ENCODE measurements at regions not wholly inside any gene's neighbourhood (a gene's known extent, or its start where the extent isn't known, plus 50 kb on each side); places are given as distances from the start of the nearest gene placed in this dataset.
"Not testable (repeated sequence)": the region's sequence is repeated elsewhere in the genome, so short reads cannot be mapped to it uniquely, and the experiment has no call there.

DNA sequence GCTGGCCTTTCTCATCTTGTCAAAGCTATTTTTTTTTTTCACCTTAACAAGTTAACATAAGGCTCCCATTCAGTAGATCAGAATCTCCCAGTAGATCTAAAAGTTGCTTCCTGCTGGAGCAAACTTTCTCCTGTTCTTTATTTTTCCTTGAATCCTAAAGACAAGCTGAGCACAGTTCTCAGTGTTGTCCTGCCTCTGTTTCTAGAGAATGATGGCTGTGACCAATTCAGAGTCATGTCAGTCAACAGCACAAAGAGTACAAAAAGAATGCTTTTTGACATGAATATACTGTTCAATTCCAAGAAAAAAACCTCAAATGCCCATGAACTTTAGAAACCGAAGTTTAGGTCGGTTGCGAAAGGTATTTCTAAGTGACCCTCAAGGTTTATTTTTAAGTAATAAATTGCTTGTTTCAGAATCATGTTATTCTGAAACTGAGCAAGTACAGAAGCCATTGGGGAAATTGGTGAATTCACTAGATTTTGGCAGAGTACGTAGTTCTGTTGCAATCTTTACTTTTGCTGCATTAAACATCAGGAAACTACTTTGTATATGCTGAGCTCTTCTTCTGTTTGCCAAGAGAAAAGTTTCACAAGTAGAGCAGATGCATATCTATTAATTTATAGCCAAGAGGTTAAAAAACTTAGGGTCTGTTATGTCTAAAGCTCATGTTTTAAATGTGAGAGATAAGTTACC, 161.7 kb upstream of the RPS23 start:
- H3K27me3 ChIP-seq, result no peaks in the 10 kb centered on the region
- peaks cover 0 to 2% (median 0%) of the 10 kb centered on the region in 4 donors for H3K4me1 ChIP-seq
- no peak overlapping the region for H3K27ac ChIP-seq
- H3K4me3 ChIP-seq, result no peak overlapping the region
- no peak for DNase-seq
- H3K36me3 ChIP-seq, result no peaks in the 10 kb centered on the region
- H3K9me3 ChIP-seq, result no peaks in the 10 kb centered on the region
- intact Hi-C loops (cut with DNase I; ENCODE audit: low total_unique reads), result no loop called here
- TF ChIP-seq, protein P1, sequence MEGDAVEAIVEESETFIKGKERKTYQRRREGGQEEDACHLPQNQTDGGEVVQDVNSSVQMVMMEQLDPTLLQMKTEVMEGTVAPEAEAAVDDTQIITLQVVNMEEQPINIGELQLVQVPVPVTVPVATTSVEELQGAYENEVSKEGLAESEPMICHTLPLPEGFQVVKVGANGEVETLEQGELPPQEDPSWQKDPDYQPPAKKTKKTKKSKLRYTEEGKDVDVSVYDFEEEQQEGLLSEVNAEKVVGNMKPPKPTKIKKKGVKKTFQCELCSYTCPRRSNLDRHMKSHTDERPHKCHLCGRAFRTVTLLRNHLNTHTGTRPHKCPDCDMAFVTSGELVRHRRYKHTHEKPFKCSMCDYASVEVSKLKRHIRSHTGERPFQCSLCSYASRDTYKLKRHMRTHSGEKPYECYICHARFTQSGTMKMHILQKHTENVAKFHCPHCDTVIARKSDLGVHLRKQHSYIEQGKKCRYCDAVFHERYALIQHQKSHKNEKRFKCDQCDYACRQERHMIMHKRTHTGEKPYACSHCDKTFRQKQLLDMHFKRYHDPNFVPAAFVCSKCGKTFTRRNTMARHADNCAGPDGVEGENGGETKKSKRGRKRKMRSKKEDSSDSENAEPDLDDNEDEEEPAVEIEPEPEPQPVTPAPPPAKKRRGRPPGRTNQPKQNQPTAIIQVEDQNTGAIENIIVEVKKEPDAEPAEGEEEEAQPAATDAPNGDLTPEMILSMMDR (IDR thresholded peaks at IDR 0.05), result no peak

DNA sequence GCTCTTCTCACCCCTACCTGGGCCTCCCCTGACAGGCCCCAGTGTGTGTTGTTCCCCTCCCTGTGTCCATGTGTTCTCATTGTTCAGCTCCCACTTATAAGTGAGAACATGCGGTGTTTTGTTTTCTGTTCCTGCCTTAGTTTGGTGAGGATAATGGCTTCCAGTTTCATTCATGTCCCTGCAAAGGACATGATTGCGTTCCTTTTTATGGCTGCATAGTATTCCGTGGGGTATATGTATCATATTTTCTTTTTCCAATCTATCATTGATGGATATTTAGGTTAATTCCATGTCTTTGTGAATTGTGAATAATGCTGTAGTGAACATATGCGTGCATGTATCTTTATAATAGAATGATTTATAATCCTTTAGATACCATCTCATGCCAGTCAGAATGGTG, 159.4 kb upstream of the RPS23 start:
- H3K27me3 ChIP-seq; H3K4me1 ChIP-seq; DNase-seq; H3K9me3 ChIP-seq; H3K36me3 ChIP-seq; intact Hi-C loops (cut with DNase I; ENCODE audit: low total_unique reads); H3K27ac ChIP-seq; H3K4me3 ChIP-seq: not testable (repeated sequence)

DNA sequence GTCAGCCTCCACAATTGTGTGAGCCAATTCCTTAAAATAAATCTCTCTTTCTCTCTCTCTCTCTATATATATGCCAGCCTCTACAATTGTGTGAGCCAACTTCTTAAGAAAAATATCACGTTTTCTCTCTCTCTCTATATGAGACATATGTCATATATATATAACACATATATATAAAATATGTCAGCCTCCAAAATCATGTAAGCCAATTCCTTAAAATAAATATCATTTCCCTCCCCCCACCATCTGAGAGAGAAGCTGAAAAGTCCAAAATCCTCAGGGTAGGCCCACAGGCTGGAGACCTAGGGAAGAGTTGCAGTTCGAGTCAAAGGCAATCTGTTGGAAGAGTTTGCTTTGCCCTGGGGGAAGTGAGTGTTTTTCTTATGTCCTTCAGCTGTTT, 158.1 kb upstream of the RPS23 start:
- Histone ChIP-seq H3K9me3 (no peaks in the 10 kb centered on the region), H3K27me3 (no peaks in the 10 kb centered on the region), H3K36me3 (no peaks in the 10 kb centered on the region), H3K4me3 (no peak overlapping the region), H3K27ac (no peak overlapping the region), H3K4me1 (no peaks in the 10 kb centered on the region)
- TF ChIP-seq, protein P1 (IDR thresholded peaks at IDR 0.05), result no peak
- intact Hi-C loops (cut with DNase I; ENCODE audit: low total_unique reads), result no loop called here
- DNase-seq, result no peak

DNA sequence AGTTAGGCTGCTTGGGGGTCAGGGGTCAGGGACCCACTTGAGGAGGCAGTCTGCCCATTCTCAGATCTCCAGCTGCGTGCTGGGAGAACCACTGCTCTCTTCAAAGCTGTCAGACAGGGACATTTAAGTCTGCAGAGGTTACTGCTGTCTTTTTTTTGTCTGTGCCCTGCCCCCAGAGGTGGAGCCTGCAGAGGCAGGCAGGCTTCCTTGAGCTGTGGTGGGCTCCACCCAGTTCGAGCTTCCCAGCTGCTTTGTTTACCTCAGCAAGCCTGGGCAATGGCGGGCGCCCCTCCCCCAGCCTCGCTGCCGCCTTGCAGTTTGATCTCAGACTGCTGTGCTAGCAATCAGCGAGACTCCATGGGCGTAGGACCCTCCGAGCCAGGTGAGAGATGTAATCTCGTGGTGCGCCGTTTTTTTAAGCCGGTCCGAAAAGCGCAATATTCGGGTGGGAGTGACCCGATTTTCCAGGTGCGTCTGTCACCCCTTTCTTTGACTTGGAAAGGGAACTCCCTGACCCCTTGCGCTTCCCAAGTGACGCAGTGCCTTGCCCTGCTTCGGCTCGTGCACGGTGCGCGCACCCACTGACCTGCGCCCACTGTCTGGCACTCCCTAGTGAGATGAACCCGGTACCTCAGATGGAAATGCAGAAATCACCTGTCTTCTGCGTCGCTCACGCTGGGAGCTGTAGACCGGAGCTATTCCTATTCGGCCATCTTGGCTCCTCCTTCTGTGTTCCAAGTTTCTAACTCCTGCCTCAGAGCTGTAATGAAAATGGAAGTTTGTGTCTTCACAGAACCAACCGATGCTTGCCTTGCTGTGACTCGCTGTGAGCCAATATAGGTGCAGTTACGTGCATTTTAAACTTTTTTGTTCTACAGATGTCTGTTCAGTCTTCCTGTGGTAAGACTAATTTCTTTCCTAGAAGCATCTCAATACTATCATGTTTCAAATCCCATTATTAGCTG, 156.8 kb upstream of the RPS23 start:
- H3K27ac ChIP-seq; H3K4me3 ChIP-seq; H3K4me1 ChIP-seq; intact Hi-C loops (cut with DNase I; ENCODE audit: low total_unique reads); DNase-seq; H3K27me3 ChIP-seq; H3K9me3 ChIP-seq; H3K36me3 ChIP-seq: not testable (repeated sequence)

DNA sequence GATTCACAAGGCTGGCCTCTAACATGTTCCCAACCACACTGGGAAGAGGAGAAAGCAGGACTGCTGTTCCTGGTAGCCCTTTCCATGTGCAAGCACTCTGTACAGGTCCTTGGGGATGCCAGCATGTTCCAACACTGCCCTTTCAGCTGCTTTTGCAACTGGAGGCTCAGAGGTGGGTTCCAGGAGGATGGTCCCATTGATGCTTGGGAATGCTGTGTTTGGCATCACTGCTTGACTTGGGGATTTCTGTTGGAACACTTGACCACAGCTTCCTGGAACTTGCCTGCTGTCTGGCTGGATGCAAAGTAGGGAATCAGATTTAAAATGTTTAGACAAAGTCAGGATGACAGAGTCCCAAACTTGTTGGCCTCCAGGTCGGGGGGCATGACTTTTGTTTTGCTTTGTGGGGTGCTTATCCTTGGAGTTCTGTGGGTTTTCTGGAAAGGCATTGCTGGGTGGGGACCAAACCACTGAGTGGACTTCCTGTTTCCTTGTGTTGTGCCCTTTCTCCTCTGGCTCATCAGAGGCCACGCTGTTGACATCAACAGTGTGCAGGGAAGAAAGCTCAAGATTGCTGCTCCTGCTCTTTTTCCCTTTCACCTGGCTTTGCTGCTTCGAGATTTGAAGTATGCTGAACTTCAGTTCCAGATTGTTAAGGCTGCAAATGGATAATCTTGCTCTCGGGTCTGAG, 148.5 kb upstream of the RPS23 start:
- Histone ChIP-seq H3K4me1 (peaks cover 0 to 38% (median 6%) of the 10 kb centered on the region in 4 donors), H3K36me3 (no peaks in the 10 kb centered on the region), H3K4me3 (no peak overlapping the region), H3K27me3 (no peaks in the 10 kb centered on the region), H3K27ac (peak overlapping the region in 1 of 2 donors; percentile 30), H3K9me3 (no peaks in the 10 kb centered on the region)
- DNase-seq, result peak in 1 of 2 donors; percentile 52
- TF ChIP-seq, protein P1 (IDR thresholded peaks at IDR 0.05), result no peak
- intact Hi-C loops (cut with DNase I; ENCODE audit: low total_unique reads), result no loop called here

DNA sequence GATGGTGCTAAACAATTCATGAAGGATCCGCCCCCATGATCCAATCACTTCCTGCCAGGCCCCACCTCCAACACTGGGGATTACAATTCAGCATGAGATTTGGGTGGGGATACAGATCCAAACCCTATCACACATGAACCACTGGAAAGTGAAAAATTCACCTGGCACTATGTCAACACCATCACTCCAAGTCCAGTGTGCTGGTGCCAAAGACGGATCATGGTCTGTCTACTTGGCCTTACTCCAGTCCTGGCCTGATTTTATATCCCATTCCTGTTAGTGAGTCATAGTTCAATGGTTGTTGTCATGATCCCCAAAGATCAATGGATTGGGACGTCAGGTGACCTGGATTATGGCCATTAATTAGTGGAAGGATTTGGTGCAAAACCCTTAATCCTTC, 147.4 kb upstream of the RPS23 start:
- intact Hi-C loops (cut with DNase I; ENCODE audit: low total_unique reads), result no loop called here
- H3K4me3 ChIP-seq, result no peak overlapping the region
- H3K4me1 ChIP-seq, result peaks cover 0 to 45% (median 11%) of the 10 kb centered on the region in 4 donors
- TF ChIP-seq, protein P1 (IDR thresholded peaks at IDR 0.05), result no peak
- H3K36me3 ChIP-seq, result no peaks in the 10 kb centered on the region
- no peaks in the 10 kb centered on the region for H3K9me3 ChIP-seq
- H3K27ac ChIP-seq, result peak overlapping the region in 1 of 2 donors; percentile 15
- H3K27me3 ChIP-seq, result no peaks in the 10 kb centered on the region
- DNase-seq, result peak in 1 of 2 donors; percentile 39

Measured in tibial artery (tissue), 4 donors.